ENCODE measurements at regions not wholly inside any gene's neighbourhood (a gene's known extent, or its start where the extent isn't known, plus 50 kb on each side); places are given as distances from the start of the nearest gene placed in this dataset.
"Not testable (repeated sequence)": the region's sequence is repeated elsewhere in the genome, so short reads cannot be mapped to it uniquely, and the experiment has no call there.

DNA sequence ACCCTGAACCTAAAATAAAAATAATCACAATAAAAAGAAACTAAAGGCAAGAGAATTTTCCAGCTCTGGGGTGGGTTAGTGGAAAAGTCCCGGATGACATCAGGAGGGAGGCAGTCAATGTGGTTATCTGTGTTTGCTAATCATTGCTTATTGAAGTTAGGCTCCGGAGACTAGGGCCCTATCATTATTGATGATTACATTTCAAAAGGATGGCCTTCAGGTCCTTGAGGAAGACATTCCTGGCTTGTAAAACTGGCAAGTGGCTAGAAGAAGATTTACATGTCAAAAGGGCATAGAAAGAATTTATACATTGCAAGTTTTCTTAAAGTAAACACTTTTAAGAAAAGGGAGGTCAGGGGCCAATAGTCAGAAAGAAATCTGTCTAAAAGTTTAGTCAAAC, 123.4 kb downstream of the POSTN start:
- DNase-seq (ENCODE audit: low spot score): no peak

DNA sequence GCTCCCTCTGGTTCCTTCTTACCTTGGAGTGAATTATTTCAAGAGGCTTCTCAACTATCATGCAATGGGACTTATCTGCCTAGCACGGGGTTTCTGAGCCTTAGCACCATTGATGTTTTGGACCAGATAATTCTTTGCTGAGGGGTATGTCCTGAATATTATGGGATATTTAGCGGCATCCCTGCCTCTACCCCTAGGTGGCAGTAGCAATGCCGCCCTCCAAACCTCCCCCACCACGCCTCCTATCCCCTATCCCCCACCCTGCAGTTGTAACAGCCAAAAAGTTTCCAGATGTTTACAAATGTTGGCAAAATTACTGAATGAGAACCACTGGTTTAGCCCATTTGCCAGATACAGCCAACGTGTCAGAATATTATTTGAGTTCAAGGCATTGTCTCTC, 125.5 kb downstream of the POSTN start:
- peak; percentile 17 for DNase-seq (ENCODE audit: low spot score)

DNA sequence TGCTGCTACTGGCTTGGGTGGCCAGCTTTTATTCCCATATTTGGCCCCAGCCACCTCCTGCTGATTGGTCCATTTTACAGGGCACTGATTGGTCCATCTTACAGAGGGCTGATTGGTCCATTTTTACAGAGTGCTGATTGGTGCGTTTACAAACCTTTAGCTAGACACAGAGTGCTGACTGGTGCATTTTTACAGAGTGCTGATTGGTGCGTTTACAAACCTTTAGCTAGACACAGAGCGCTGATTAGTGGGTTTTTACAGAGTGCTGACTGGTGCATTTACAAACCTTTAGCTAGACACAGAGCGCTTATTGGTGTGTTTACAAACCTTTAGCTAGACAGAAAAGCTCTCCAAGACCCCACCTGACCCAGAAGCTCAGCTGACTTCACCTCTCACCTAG, 126.3 kb downstream of the POSTN start:
- not testable (repeated sequence) for DNase-seq (ENCODE audit: low spot score)

DNA sequence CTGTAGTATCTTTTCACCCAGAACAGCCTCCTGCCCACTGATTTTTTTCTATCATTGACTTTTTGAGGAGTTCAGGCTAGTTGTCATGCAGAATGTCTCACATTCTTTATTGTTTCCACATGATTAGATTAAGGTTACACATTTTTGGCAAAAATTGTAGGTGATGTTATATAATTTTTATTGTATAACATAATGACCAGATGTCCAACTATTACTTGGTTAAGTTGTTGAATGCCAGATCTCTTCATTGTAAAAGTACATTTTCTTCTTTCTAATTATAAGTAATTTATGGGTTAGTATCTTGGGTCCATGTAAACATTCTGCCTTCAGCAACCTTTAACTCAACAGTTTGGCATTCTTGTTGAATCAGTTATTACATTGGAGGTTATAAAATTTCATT, 138.4 kb downstream of the POSTN start:
- no peak for DNase-seq (ENCODE audit: low spot score)

DNA sequence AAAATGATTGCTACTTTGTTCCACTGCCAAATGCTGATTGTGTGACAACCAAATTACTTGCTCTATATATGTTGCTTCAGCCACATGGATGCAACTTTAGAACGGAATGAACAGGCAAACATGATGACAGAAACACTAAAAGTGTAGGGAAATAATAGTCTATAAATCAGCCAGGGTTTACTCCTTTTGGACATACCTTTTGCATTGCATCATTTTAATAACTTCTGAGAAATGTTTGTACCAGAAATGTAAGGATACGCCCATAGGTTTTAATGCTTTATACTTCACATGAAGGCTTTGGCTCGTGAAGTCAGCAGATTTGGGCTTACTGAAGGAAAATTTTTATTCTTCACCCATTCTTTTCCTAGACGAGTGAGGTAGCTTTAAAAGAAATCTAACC, 141.0 kb downstream of the POSTN start:
- DNase-seq (ENCODE audit: low spot score): no peak

DNA sequence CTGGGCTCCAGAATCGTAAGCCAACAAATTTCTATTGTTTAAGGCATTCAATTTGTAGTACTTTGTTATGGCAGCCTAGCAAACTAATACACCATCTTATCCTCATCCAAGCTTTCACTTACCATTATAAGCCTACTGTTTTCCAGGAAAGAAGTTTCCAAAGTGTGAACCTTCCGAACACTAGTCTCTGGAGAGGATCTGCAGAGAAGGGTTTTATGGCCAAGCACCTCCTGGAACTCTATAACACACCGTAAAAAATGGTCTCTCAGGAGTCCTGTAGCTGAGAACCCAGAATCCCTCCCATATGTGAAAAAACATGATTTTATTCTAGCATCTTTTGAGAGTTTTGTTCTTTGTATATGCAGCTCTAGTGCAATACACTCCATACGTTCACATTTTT, 142.1 kb downstream of the POSTN start:
- DNase-seq (ENCODE audit: low spot score): no peak

DNA sequence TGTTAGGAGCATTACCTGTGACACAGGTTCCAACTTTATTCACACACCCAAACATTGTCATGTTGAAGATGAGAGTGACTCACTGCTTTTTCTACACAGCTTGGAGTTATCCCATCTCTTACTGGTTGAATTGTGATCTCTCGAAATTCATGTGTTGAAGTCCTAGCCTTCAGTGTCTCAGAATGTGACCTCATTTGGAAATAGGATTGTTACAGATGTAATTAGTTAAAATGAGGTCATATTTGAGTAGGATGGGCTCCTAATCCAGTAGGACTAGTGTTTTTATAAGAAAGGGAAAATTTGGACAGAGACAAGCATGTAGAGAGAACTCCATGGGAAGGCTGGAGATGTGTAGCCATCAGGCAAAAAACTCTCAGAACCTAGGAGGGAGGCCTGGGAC, 142.5 kb downstream of the POSTN start:
- DNase-seq (ENCODE audit: low spot score): no peak

DNA sequence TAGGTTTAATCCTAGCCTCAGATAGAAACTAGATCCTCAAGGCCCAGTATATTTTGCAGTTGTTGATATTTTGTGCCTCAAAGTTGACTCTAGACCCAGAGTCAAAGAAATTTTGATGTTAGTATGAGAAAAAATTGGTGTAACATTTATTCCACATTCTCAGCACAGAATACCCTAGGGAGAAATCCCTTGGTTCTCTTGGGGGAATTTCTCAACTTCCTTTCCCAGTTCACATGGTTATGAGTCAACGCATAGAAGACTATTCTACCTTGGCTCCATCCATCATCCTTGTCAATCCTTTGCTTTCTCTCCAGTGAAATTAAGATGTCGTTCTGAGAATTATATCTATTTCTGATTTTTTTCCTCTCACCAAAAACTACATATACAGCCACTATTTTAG, 145.3 kb downstream of the POSTN start:
- no peak for DNase-seq (ENCODE audit: low spot score)

DNA sequence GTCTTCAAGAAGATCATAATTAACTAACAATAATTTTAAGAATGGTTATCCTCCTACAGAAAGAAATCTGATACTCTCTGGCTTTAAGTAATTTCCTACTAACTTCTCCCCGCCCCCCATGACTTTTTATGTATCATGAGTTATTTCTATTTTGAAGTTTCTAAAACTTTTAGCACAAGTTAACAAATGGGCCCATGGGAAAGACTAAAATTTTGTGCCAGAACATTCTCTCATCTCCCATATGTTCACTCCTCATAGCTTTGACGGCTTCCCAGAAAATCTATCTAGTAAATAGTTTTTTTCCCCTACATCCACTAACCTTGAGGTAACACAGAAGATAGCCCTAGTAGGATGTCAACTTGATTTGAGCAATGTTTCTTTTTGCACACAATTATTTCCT, 148.3 kb downstream of the POSTN start:
- no peak for DNase-seq (ENCODE audit: low spot score)

DNA sequence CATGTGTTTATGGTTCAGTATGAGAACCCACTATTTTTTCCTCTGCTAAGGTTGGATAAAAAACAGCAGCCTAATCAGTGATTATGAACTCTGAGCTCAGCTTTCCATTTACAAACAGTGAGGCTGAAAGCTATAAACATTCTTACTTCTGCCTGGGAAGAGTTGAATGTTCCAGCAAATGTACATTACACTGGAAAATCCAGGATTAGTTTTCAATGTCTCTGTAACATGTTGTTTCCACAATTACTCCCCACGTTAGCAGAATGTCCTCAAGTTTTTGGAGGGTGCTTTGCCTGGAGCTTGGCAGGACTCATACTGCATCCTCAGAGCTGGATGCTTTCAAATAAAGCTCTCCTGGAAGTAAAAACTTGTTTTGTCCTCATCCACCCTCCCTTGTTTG, 150.4 kb downstream of the POSTN start:
- no peak for DNase-seq (ENCODE audit: low spot score)

DNA sequence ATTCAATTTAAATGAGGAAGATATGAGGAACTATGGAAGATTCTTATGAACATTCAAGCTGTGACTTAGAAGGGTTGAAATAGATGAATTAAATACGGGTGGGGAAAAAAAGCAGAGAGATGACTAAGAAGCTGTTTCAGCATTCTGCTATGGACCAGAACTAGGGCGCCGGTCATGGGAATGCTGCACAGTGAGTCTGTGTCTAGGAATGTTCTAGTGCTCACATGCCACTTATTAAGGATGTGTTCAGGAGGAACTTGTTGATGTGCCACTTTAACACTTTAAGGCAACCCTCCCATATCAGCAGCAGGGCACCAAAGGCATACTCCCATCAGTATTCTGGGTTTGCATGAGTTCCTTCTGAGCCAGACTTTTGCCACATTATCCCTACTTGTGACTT, 152.1 kb downstream of the POSTN start:
- no peak for DNase-seq (ENCODE audit: low spot score)

DNA sequence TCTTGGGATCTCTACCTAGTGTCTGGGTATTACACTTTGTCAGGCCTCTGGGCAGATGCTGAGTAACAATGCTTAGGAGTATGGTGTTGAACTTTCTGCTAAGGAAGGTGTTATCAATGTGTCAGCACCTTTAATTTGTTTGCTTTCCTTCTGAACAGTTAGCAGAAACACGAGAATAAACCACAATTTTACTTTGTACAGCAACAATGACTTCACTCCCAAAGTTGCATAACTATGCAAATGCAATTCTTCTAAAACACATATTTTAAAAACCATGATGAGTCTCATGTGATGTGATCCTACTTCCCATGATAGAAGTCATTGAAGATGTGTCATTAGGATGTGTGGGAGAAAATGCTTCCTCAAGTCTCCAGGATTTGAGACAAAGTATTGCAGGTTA, 155.0 kb downstream of the POSTN start:
- DNase-seq (ENCODE audit: low spot score): no peak

DNA sequence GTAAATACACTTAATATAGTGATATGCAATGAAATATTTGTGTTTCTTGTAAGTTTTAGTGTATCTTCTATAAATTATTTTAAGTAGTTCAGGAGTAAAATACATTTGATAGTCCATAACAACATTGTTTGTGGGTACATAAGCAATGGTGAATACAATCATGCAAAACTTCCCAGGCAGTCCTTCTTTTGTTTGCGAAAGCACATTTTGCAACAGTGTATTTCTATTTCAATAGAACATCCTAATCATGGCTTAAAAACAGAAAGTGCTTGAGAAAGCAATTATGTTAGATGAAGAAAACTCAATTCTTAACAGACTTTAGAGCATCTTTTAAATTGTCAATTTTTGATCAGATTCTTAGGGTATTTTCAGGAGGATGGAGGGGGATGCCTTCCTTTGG, 155.6 kb downstream of the POSTN start:
- DNase-seq (ENCODE audit: low spot score): no peak

DNA sequence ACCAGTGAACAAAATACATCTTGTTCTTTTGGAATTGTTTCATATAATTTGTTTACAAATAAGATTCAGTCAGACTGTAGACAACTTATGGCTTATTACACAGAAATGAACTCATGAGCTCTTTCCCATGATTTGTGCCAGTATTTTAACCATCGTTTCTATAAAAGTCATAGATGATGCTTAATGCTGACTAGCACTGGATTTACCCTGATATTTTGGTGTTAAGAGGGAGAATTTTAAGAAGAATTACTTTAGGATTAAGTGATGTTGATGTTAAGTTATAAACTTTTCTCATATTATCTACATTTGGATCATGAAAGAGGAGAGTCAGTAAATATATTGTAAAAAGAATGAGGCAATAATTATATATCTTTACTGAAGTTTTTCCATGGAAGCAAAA, 162.7 kb downstream of the POSTN start:
- DNase-seq (ENCODE audit: low spot score): no peak

DNA sequence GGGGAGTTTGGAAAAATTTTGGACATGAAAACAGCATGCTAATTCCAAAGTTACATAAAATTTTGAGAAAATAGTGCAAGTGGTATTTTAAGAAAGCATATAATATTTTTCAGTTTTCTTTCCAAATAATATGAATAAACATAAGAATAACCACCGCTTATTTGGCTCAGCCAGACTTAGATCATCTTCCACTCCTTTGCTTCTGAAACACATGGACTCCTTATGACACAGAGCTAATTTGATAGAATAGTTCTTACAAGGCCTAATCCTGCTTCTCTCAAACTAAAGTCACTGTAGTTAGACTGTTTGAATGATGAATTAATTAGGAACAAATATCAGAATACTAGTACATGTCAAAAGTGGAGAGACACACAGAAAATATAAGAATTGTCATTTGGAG, 165.5 kb downstream of the POSTN start:
- DNase-seq (ENCODE audit: low spot score): no peak

DNA sequence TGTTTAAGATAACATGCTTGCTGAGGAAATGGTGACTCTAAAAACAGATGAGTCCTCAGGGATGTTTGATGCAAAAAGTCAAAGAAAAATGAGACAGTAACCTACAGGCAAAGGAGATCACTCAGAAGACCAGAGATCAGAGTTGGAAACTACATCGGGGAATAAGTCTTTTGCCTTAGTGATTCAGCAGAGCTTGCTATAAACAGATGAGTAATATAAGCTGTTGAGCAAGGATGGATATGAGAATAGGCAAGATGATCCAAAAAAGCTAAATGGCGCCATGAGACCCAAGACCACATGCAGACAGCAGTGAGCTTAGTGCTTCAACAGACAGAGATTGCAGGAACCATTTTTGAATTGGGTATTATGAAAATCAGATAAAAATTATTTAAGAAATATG, 168.6 kb downstream of the POSTN start:
- no peak for DNase-seq (ENCODE audit: low spot score)

DNA sequence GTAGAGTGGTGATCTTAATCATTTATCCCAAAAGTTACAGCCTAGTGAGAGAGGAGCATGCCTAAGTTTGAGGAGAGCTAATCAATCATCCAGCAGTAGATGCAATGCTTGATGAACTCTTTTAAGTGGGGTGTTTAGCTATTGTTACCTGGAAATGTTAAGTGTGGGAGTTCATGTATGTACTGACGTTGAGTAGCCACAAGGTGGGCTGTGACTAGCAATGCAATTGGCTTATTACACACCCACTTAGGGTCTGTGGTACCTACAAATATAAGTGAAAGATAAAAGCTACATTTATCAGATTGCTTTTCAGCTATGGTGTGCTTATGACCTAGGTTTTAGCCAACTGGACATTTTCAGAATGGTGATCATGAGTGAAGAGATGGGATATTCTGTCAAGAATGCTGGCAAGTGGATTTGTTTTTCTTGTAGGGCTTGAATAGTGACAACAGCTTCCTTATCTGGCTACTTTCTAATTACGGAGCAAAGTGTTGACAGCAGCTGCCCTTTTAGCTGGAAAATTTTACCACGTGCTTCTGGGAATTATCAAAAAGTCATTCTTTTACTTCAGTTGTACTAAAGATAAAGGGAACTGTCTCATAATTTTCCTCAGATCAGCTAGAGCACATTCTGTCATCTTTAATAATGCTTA, 170.6 kb downstream of the POSTN start:
- no peak for DNase-seq (ENCODE audit: low spot score)

DNA sequence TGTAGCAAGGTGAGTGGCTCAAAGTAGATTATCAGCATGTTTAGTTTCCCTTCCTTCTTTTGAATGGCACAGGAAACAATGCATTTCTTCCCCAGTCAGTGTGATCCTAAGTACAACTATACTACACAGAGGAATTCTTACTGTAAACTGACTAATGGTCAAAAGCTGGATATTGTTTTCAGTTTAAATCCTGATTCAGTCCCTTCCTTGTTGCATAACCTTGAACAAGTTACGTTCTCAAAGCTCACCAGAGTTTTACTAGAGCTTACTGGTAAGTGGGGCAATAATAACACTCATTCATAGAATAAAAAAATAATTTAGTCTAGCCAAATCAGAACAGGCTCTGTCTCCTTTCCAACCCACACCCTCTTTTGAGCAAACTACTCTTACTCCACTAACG, 180.1 kb downstream of the POSTN start:
- no peak for DNase-seq (ENCODE audit: low spot score)

DNA sequence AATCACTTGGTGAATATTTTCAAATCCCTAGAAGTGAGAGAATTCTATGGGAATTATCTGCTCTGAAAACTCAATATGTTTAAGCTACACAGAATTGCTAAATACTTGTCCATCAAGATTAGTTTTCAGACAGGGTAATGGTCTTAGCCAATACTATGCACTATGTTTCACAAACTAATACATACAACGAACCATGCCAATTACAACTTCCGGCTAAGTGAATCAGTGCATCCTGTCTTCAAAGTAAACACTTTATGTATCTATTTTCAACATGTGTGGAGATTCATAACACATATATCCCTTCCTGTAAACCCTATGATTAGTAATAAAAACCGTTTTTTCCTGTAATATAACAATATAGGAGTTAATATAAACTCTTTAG, 181.5 kb downstream of the POSTN start:
- no peak for DNase-seq (ENCODE audit: low spot score)

DNA sequence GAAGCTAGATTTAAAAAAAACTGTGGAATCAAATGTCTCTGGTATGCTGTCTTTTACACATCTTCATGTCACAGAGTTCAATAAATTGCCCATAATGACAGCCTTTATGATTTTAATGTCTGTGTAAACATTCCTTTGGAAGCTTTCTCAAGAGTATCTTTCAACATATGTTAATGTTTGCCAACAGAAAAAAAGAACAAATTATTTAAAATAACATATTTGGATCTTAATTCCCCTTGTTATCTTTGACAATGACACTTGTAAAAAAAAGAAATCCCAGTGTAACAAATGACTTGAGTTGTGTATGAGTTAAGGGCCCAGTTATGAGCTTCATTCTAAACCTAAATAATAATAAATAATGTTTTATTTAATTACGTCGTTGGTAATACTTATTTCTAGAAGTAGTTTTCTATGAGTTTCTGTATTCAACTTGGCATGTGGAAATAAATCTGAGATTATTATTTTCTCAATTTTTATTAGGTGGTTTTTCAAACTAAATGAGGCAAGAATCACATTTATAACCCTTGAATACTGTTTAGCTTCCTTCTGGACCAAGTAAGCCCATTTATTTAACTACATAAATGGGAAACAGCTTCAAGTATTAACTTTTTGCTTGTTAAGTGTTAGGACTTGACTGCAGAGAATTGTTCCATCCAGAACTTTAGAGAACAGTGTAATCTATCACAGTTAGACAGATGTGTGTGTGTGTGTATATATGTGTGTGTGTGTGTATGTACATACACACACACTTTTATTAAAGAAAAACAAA, 182.1 kb downstream of the POSTN start:
- DNase-seq (ENCODE audit: low spot score): no peak

DNA sequence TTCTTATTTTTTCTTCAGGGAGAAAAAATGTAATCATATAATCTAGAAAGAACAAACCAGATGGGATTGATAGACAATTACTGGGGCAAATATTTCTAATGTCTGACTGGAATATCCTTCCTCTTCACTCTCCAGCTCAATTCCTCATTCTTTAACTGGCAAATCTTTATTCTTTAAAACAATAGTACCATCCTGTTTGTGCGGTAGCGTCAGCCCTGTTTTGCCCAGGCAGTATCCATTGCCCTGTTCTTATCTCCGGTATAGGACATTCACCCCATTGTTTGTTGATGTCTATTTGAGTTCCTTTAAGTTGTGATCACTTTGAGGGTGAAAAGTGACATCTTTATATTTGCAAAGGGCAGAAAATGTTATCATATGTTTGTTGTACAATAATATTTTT, 185.4 kb downstream of the POSTN start:
- DNase-seq (ENCODE audit: low spot score): no peak

DNA sequence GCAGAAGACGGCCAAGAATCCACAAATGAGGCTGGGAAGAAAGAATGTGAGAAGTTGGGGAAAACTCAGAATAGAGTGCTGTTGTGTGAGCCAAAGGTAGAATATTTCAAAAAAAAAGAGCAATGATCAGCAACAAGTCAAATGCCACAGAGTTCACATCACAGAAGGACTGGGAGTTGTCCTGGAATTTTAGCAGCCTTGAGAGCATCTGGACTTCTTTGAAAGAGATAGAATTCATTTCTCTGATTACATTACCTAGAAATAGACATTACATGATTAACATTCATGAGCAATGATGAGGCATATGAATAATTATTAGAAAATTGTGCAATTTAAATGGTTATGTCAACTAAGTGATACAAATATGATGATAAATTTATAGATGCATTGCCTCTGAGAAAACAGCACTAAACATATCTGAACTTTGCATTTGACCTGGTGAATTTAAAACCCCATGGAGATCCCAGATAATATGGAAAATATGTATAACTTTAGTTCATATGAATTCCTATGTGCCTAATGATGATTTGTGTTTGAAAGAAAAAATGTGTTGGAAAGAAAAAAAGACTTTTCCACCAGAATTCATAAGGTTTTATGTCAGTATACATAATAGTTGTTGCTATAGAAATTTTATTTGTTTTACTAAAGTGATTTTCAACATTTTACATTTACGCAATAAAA, 186.2 kb downstream of the POSTN start:
- no peak for DNase-seq (ENCODE audit: low spot score)

DNA sequence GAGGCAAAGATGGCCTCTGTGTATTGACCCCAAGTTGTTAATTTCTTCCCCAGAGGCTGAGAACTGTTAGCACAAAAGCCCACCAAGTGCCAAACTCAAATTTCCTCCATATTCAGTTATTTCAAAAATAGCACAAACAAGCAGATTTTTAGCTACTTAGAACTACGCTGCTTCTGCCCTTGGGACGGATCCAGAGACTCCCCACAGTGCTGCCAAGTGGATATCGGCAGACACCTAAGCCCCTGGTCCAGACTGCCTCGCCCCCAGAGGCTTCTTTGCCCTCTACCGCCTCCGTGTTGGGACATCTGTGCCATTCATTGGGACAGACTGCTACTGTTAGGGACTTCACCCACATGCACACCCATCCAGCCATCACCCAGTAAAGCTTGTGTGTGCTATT, 188.3 kb downstream of the POSTN start:
- DNase-seq (ENCODE audit: low spot score): no peak

DNA sequence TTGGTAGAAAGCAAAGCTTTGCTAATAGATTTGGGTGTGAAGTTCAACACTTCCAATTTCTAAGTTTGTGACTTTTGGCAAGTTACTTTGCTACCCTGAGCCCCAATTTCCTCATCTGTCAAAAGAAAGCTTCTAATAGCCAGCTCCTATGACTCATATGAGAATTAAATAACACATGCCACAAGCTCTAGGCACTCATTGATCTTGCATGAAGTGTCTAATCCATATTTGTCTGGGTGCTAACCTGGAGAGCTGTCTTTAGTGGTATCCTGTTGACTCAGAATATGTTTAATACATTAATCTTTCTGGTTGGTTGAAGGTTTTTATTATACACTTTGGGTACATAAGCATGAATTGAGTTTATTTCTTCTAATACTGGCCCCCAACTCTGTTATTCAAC, 188.8 kb downstream of the POSTN start:
- no peak for DNase-seq (ENCODE audit: low spot score)

Data from D341Med (cell line).